NCI-H748 (cell line): ENCODE measurements at regions not wholly inside any gene's neighbourhood (a gene's known extent, or its start where the extent isn't known, plus 50 kb on each side); places are given as distances from the start of the nearest gene placed in this dataset.
"Not testable (repeated sequence)": the region's sequence is repeated elsewhere in the genome, so short reads cannot be mapped to it uniquely, and the experiment has no call there.

Experiments
- DNase-seq: peaks from one replicate; lab custom pipeline; 2025; ENCODE audit not compliant: unreplicated experiment; lab: John Stamatoyannopoulos, UW

GRCh38 chr16:85449885-85450245 is 163.3 kb upstream of the GSE1 start:
- no peak for DNase-seq

- not testable (repeated sequence) for DNase-seq
Measured at GRCh38 chr16:85451142-85451541, 162.0 kb upstream of the GSE1 start.

GRCh38 chr16:85451641-85452363 is 161.3 kb upstream of the GSE1 start:
- peak; percentile 93 for DNase-seq

- DNase-seq: no peak
Measured at GRCh38 chr16:85452364-85453193, 160.5 kb upstream of the GSE1 start.

- no peak for DNase-seq
Measured at GRCh38 chr16:85453194-85453678, 159.9 kb upstream of the GSE1 start.

GRCh38 chr16:85453703-85454102 is 159.4 kb upstream of the GSE1 start:
- no peak for DNase-seq

- no peak for DNase-seq
Measured at GRCh38 chr16:85454171-85454872, 158.8 kb upstream of the GSE1 start.

- DNase-seq: no peak
Measured at GRCh38 chr16:85455534-85455933, 157.6 kb upstream of the GSE1 start.

- DNase-seq: no peak
Measured at GRCh38 chr16:85457366-85457765, 155.8 kb upstream of the GSE1 start.

- no peak for DNase-seq
Measured at GRCh38 chr16:85458968-85459367, 154.2 kb upstream of the GSE1 start.

- DNase-seq: no peak
Measured at GRCh38 chr16:85459529-85460251, 153.4 kb upstream of the GSE1 start.

GRCh38 chr16:85460252-85461021 is 152.7 kb upstream of the GSE1 start:
- no peak for DNase-seq

GRCh38 chr16:85461022-85461813 is 151.9 kb upstream of the GSE1 start:
- no peak for DNase-seq

GRCh38 chr16:85461814-85462713 is 151.1 kb upstream of the GSE1 start:
- DNase-seq: peak; percentile 79

GRCh38 chr16:85462714-85463611 is 150.2 kb upstream of the GSE1 start:
- DNase-seq: peak; percentile 22

GRCh38 chr16:85463672-85464382 is 149.3 kb upstream of the GSE1 start:
- DNase-seq: peak; percentile 29
